H9 (cell line): ENCODE measurements at regions not wholly inside any gene's neighbourhood (a gene's known extent, or its start where the extent isn't known, plus 50 kb on each side); places are given as distances from the start of the nearest gene placed in this dataset.

Experiments used
- DNase-seq: peaks from one replicate; pipeline ENCODE4 v3.0.0-alpha.2; 2017
- H2AFZ ChIP-seq: one replicate; pipeline ENCODE4 v1.6.1; 2013; ENCODE audit warnings: mild to moderate bottlenecking, low read length, control low read depth, moderate library complexity
- H2AK5ac ChIP-seq: 2 replicates; pipeline ENCODE4 v1.6.1; 2013; ENCODE audit warnings: low read length, control low read depth, mixed read lengths; ENCODE audit not compliant: insufficient read length
- H2BK120ac ChIP-seq: one replicate; pipeline ENCODE4 v1.6.1; 2013; ENCODE audit warnings: low read depth, mild to moderate bottlenecking, low read length, control low read depth, inconsistent platforms; ENCODE audit not compliant: poor library complexity, severe bottlenecking
- H2BK12ac ChIP-seq: 2 replicates; pipeline ENCODE4 v1.6.1; 2013; ENCODE audit warnings: low read length, control low read depth, mixed read lengths, low read depth; ENCODE audit not compliant: insufficient read length
- H2BK15ac ChIP-seq: 2 replicates; pipeline ENCODE4 v1.6.1; 2013; ENCODE audit warnings: low read depth, low read length, control low read depth
- H2BK20ac ChIP-seq: one replicate; pipeline ENCODE4 v1.6.1; 2013; ENCODE audit warnings: low read depth, mild to moderate bottlenecking, low read length, control low read depth, inconsistent platforms; ENCODE audit not compliant: poor library complexity, severe bottlenecking
- H2BK5ac ChIP-seq: 2 replicates; pipeline ENCODE4 v1.6.1; 2013; ENCODE audit warnings: low read length, control low read depth, mixed read lengths; ENCODE audit not compliant: insufficient read length
- H3K14ac ChIP-seq: 2 replicates; pipeline ENCODE4 v1.6.1; 2013; ENCODE audit warnings: low read length, control low read depth; ENCODE audit not compliant: insufficient read depth
- H3K18ac ChIP-seq: 2 replicates; pipeline ENCODE4 v1.6.1; 2013; ENCODE audit warnings: low read depth, mild to moderate bottlenecking, mixed read lengths, low read length, control low read depth; ENCODE audit not compliant: insufficient read length
- H3K23ac ChIP-seq: 2 replicates; pipeline ENCODE4 v1.6.1; 2013; ENCODE audit warnings: low read length, control low read depth, mixed read lengths, low read depth; ENCODE audit not compliant: insufficient read length
- H3K23me2 ChIP-seq: 2 replicates; pipeline ENCODE4 v1.6.1; 2013; ENCODE audit warnings: low read depth, mild to moderate bottlenecking, mixed read lengths, low read length, control low read depth; ENCODE audit not compliant: insufficient read length, poor library complexity, severe bottlenecking
- H3K27ac ChIP-seq: 2 replicates; pipeline ENCODE4 v1.5.1; 2013; ENCODE audit warnings: low read length, control low read depth, mixed read lengths, low read depth; ENCODE audit not compliant: insufficient read length
- H3K27me3 ChIP-seq: 2 replicates; pipeline ENCODE4 v1.6.1; 2013; ENCODE audit warnings: low read length, control low read depth, inconsistent platforms; ENCODE audit not compliant: insufficient read depth
- H3K4ac ChIP-seq: 2 replicates; pipeline ENCODE4 v1.6.1; 2013; ENCODE audit warnings: low read depth, mild to moderate bottlenecking, control low read depth, inconsistent platforms, low read length, moderate library complexity
- H3K4me1 ChIP-seq: 2 replicates; pipeline ENCODE4 v1.6.1; 2013; ENCODE audit warnings: low read length, control low read depth, inconsistent platforms; ENCODE audit not compliant: insufficient read depth
- H3K4me2 ChIP-seq: 2 replicates; pipeline ENCODE4 v1.6.1; 2013; ENCODE audit warnings: low read length, control low read depth, mixed read lengths; ENCODE audit not compliant: insufficient read length, insufficient read depth
- H3K56ac ChIP-seq: 2 replicates; pipeline ENCODE4 v1.6.1; 2013; ENCODE audit warnings: low read depth, mild to moderate bottlenecking, mixed read lengths, low read length, control low read depth; ENCODE audit not compliant: insufficient read length
- H3K79me1 ChIP-seq: 2 replicates; pipeline ENCODE4 v1.6.1; 2013; ENCODE audit warnings: low read depth, mild to moderate bottlenecking, moderate library complexity, low read length, control low read depth, inconsistent platforms; ENCODE audit not compliant: insufficient read depth, poor library complexity, severe bottlenecking
- H3K79me2 ChIP-seq: 2 replicates; pipeline ENCODE4 v1.6.1; 2013; ENCODE audit warnings: low read length, control low read depth, inconsistent platforms; ENCODE audit not compliant: insufficient read depth
- H3K9ac ChIP-seq: 2 replicates; pipeline ENCODE4 v1.6.1; 2013; ENCODE audit warnings: low read length, control low read depth, mixed read lengths; ENCODE audit not compliant: insufficient read length; ENCODE audit errors: extremely low read depth
- H3K9me3 ChIP-seq: one replicate; pipeline ENCODE4 v1.6.1; 2013; ENCODE audit warnings: low read depth, low read length, inconsistent platforms; ENCODE audit not compliant: control insufficient read depth
- H3T11ph ChIP-seq: one replicate; pipeline ENCODE4 v1.6.1; 2013; ENCODE audit warnings: mild to moderate bottlenecking, low read length, control low read depth, inconsistent platforms
- H4K20me1 ChIP-seq: one replicate; pipeline ENCODE4 v1.6.1; 2013; ENCODE audit not compliant: control insufficient read depth, insufficient read length, insufficient read depth
- H4K5ac ChIP-seq: 2 replicates; pipeline ENCODE4 v1.6.1; 2013; ENCODE audit warnings: low read depth, mild to moderate bottlenecking, mixed read lengths, low read length, control low read depth; ENCODE audit not compliant: insufficient read length
- H4K8ac ChIP-seq: replicated peaks from 2 replicates; pipeline ENCODE4 v1.6.1; 2013; ENCODE audit warnings: low read length, control low read depth, mixed read lengths, low read depth; ENCODE audit not compliant: insufficient read length
- H4K91ac ChIP-seq: 2 replicates; pipeline ENCODE4 v1.6.1; 2013; ENCODE audit warnings: low read depth, mild to moderate bottlenecking, moderate library complexity, mixed read lengths, low read length, control low read depth; ENCODE audit not compliant: insufficient read length
- H3K27ac Mint-ChIP-seq, 3 experiments: 2 replicates in 2 of 3; 3 replicates in 1 of 3; pipeline ENCODE4 v1.8.0; 2020 to 2021; ENCODE audit warnings: mixed read lengths in 3 of 3, mild to moderate bottlenecking in 1 of 3, moderate library complexity in 1 of 3
- H3K27me3 Mint-ChIP-seq: 2 replicates; pipeline ENCODE4 v1.8.0; 2021; ENCODE audit warnings: low read depth, mild to moderate bottlenecking, moderate library complexity, mixed read lengths
- H3K36me3 Mint-ChIP-seq, 3 experiments: 2 replicates in 2 of 3; 3 replicates in 1 of 3; pipeline ENCODE4 v1.8.0; 2020 to 2021; ENCODE audit warnings: low read depth in 3 of 3, mixed read lengths in 3 of 3; ENCODE audit not compliant: insufficient read depth in 1 of 3
- H3K4me1 Mint-ChIP-seq, 2 experiments: 2 replicates each; pipeline ENCODE4 v1.8.0; 2020; ENCODE audit warnings: mixed read lengths in 2 of 2
- H3K4me3 Mint-ChIP-seq, 2 experiments: 2 replicates in 1 of 2; 3 replicates in 1 of 2; pipeline ENCODE4 v1.8.0; 2020 to 2021; ENCODE audit warnings: mild to moderate bottlenecking in 2 of 2, mixed read lengths in 2 of 2, moderate library complexity in 1 of 2
- H3K9me3 Mint-ChIP-seq, 2 experiments: 2 replicates in 1 of 2; 3 replicates in 1 of 2; pipeline ENCODE4 v1.8.0; 2020; ENCODE audit warnings: mild to moderate bottlenecking in 2 of 2, mixed read lengths in 2 of 2, moderate library complexity in 1 of 2
- WGBS: extraction: QIAGEN DNeasy Blood & Tissue Kit; methylation state at CpG from one replicate; pipeline ENCODE4 v1.1.7; 2013; ENCODE audit warnings: missing lambda C conversion rate, low lambda C conversion rate, mixed read lengths; ENCODE audit not compliant: insufficient read length; ENCODE audit errors: extremely low coverage; 5-methylcytosine and 5-hydroxymethylcytosine counted together
- TF ChIP-seq, protein P1 (sequence below): fragments of 200-600 bp; sonication (generic); conservative IDR thresholded peaks from 3 replicates; pipeline ENCODE4 v1.8.0; 2021; ENCODE audit warnings: antibody characterized with exemption, mild to moderate bottlenecking

DNA sequence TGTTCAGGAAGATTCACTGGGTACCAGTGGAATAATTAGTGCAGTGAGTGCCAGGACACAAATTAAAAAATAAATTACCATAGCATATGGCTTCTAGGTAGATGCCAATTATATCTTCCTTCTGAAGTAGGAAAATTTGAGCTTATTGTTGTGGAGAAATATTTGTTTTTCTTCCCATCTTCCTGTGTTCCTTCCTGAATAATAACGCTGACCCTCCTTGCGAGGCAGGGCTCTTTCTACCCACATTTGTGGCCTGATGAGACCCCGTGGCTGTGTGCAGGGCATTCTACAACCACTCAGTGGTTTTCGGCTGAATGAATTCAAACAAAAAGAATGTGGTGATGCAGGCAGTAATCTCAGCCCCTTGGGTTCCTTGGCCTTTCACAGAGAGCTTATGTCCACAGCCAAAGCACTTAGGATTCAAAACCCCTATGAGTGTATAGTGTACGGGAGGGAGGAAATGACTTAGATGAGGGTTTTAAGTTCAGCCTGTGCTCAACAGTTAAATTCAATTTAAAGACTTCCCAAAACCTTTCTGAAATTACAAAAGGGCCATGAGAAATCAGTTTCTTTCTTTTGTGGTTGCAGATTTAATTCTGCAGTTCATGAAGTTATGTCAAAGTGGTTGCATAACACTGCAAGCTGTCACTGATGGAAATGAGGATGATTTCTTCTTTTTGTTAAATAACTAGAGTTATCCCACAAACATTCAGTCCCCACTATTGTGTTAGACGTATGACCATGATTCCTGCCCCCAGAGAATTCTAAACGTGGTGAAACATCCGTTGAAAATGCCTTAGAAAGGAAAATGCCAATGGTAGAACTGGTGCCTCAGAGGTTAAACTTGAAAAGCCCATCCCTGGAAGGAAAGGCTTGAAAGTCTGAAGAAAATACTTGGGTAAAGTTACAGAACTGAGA lies 255.3 kb downstream of the FZD1 start:
- Histone ChIP-seq H3K18ac (no peak overlapping the region), H2AFZ (no peak overlapping the region), H4K8ac (no peak overlapping the region), H3K56ac (no peak overlapping the region), H2BK12ac (no peak overlapping the region), H4K91ac (no peak overlapping the region), H2BK5ac (no peak overlapping the region), H3K4me1 (no peaks in the 10 kb centered on the region; the same call in 1 of the 2 replicates), H3K23ac (no peak overlapping the region), H2AK5ac (no peak overlapping the region), H3K9ac (no peak overlapping the region), H3K9me3 (no peaks in the 10 kb centered on the region), H3K4me2 (no peak overlapping the region), H3K79me1 (no peaks in the 10 kb centered on the region), H4K20me1 (no peaks in the 10 kb centered on the region), H3K27me3 (no peaks in the 10 kb centered on the region), H3K14ac (no peak overlapping the region), H4K5ac (no peak overlapping the region), H3T11ph (no peak overlapping the region), H3K79me2 (no peaks in the 10 kb centered on the region), H3K23me2 (no peaks in the 10 kb centered on the region), H3K4ac (no peak overlapping the region), H3K27ac (no peak overlapping the region), H2BK15ac (no peak overlapping the region), H2BK120ac (no peak overlapping the region), H2BK20ac (no peak overlapping the region)
- Mint-ChIP-seq H3K27ac (no peak overlapping the region), H3K27me3 (no peaks in the 10 kb centered on the region; the same call in 1 of the 2 replicates), H3K4me1 (peaks cover 3% of the 10 kb centered on the region in 2 experiments; a peak in 2 of 4 replicates), H3K36me3 (no peaks in the 10 kb centered on the region), H3K9me3 (no peaks in the 10 kb centered on the region), H3K4me3 (no peak overlapping the region)
- no peak for DNase-seq
- WGBS: no CpG with 5 or more reads among the region's 8 CpGs
- TF ChIP-seq, protein P1, sequence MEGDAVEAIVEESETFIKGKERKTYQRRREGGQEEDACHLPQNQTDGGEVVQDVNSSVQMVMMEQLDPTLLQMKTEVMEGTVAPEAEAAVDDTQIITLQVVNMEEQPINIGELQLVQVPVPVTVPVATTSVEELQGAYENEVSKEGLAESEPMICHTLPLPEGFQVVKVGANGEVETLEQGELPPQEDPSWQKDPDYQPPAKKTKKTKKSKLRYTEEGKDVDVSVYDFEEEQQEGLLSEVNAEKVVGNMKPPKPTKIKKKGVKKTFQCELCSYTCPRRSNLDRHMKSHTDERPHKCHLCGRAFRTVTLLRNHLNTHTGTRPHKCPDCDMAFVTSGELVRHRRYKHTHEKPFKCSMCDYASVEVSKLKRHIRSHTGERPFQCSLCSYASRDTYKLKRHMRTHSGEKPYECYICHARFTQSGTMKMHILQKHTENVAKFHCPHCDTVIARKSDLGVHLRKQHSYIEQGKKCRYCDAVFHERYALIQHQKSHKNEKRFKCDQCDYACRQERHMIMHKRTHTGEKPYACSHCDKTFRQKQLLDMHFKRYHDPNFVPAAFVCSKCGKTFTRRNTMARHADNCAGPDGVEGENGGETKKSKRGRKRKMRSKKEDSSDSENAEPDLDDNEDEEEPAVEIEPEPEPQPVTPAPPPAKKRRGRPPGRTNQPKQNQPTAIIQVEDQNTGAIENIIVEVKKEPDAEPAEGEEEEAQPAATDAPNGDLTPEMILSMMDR: no peak
